Fibroblast of mammary gland (primary cell): ENCODE measurements at regions not wholly inside any gene's neighbourhood (a gene's known extent, or its start where the extent isn't known, plus 50 kb on each side); places are given as distances from the start of the nearest gene placed in this dataset.

Source experiments
- DNase-seq: peaks from one replicate; pipeline ENCODE4 v3.0.0-alpha.2; 2010; ENCODE audit warnings: low read depth
- H3K4me3 ChIP-seq: 2 replicates; pipeline ENCODE4 v1.5.1; 2011; ENCODE audit warnings: low read depth, mild to moderate bottlenecking, low read length, moderate library complexity; ENCODE audit not compliant: control insufficient read depth
- CTCF ChIP-seq: conservative IDR thresholded peaks from 2 replicates; pipeline ENCODE4 v1.5.1; 2011; ENCODE audit warnings: low read depth, low read length, inconsistent platforms; ENCODE audit not compliant: control insufficient read depth, insufficient read depth

GRCh38 chr2:234596696-234597575, 100.1 kb upstream of the ARL4C start:
- no peak for DNase-seq
- TF ChIP-seq CTCF, result no peak
- no peak overlapping the region for H3K4me3 ChIP-seq

GRCh38 chr2:234595829-234596228, 98.9 kb upstream of the ARL4C start:
- DNase-seq, result no peak
- no peak overlapping the region for H3K4me3 ChIP-seq
- no peak for TF ChIP-seq CTCF

- H3K4me3 ChIP-seq, result no peak overlapping the region
- DNase-seq, result no peak
- no peak for TF ChIP-seq CTCF
These were observed 97.8 kb upstream of the ARL4C start for GRCh38 chr2:234594715-234595114.

- H3K4me3 ChIP-seq, result no peak overlapping the region
- no peak for DNase-seq
- no peak for TF ChIP-seq CTCF
These were observed 96.8 kb upstream of the ARL4C start for GRCh38 chr2:234593636-234594035.

GRCh38 chr2:234592541-234592940, 95.7 kb upstream of the ARL4C start:
- no peak for DNase-seq
- TF ChIP-seq CTCF, result no peak
- H3K4me3 ChIP-seq, result no peak overlapping the region

GRCh38 chr2:234590076-234590475, 93.2 kb upstream of the ARL4C start:
- H3K4me3 ChIP-seq, result no peak overlapping the region
- no peak for TF ChIP-seq CTCF
- DNase-seq, result no peak
